ENCODE measurements at regions not wholly inside any gene's neighbourhood (a gene's known extent, or its start where the extent isn't known, plus 50 kb on each side); places are given as distances from the start of the nearest gene placed in this dataset.

DNA sequence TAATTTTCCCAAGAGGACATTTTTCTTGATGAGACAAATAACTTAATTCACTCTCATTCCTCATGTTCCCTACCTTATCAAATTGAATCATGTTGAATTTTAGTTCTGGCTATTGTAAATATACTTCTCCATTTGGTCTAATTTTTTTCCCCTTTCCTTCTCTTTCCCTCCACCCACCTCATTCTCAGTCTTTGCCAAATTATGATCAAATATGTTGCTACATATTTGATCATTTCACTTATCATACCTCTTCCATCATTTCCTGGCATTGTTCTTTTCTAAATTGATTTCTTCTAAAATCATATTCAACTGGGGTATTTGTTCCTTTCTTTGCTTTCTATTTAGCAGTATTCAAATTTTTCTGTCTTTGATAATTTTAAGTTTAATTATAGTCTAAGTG lies 52.3 kb downstream of the HDGFL1 start:
- Histone ChIP-seq H3K4me1 (ENCODE audit: insufficient read depth, low read length, poor library complexity, severe bottlenecking) (no peaks in the 10 kb centered on the region), H4K20me1 (ENCODE audit: insufficient read depth, low read length, poor library complexity, severe bottlenecking) (no peaks in the 10 kb centered on the region), H3K9ac (ENCODE audit: low read depth, low read length, poor library complexity, severe bottlenecking) (no peak overlapping the region), H3K9me3 (ENCODE audit: insufficient read depth, low read depth, low read length) (0 out of 2 replicates have a peak, but pooled peaks cover 3% of the 10 kb centered on the region), H3F3A (ENCODE audit: low read depth) (no peaks in the 10 kb centered on the region), H3K36me3 (ENCODE audit: insufficient read depth, low read length) (no peaks in the 10 kb centered on the region), H3K27me3 (ENCODE audit: insufficient read depth, low read length, poor library complexity, severe bottlenecking) (no peaks in the 10 kb centered on the region), H2AFZ (ENCODE audit: low read length) (no peak overlapping the region), H3K4me2 (ENCODE audit: low read depth, low read length, poor library complexity, severe bottlenecking) (no peak overlapping the region), H3K9me2 (replicated peaks; ENCODE audit: low read depth, low read length) (no peaks in the 10 kb centered on the region), H3K4me3 (ENCODE audit: low read length, poor library complexity, severe bottlenecking) (no peak overlapping the region), H3K79me2 (ENCODE audit: insufficient read depth, low read length) (no peaks in the 10 kb centered on the region)
- TF ChIP-seq EZH2phosphoT487 (IDR thresholded peaks at IDR 0.05; ENCODE audit: borderline replicate concordance) (no peak), CTCF (conservative IDR thresholded peaks at IDR 0.05; ENCODE audit: low read length) (no peak)

- H3K9me2 ChIP-seq (replicated peaks; ENCODE audit: low read depth, low read length), result no peaks in the 10 kb centered on the region
- H3K4me2 ChIP-seq (ENCODE audit: low read depth, low read length, poor library complexity, severe bottlenecking), result no peak overlapping the region
- H3K4me1 ChIP-seq (ENCODE audit: insufficient read depth, low read length, poor library complexity, severe bottlenecking), result no peaks in the 10 kb centered on the region
- H3K9me3 ChIP-seq (ENCODE audit: insufficient read depth, low read depth, low read length), result no peaks in the 10 kb centered on the region
- H3F3A ChIP-seq (ENCODE audit: low read depth), result no peaks in the 10 kb centered on the region
- no peaks in the 10 kb centered on the region for H4K20me1 ChIP-seq (ENCODE audit: insufficient read depth, low read length, poor library complexity, severe bottlenecking)
- TF ChIP-seq CTCF (conservative IDR thresholded peaks at IDR 0.05; ENCODE audit: low read length), result no peak
- TF ChIP-seq EZH2phosphoT487 (IDR thresholded peaks at IDR 0.05; ENCODE audit: borderline replicate concordance), result no peak
- no peaks in the 10 kb centered on the region for H3K36me3 ChIP-seq (ENCODE audit: insufficient read depth, low read length)
- H3K4me3 ChIP-seq (ENCODE audit: low read length, poor library complexity, severe bottlenecking), result no peak overlapping the region
- H3K27me3 ChIP-seq (ENCODE audit: insufficient read depth, low read length, poor library complexity, severe bottlenecking), result no peaks in the 10 kb centered on the region
- no peaks in the 10 kb centered on the region for H3K79me2 ChIP-seq (ENCODE audit: insufficient read depth, low read length)
- no peak overlapping the region for H3K9ac ChIP-seq (ENCODE audit: low read depth, low read length, poor library complexity, severe bottlenecking)
- peak overlapping the region; percentile 33 for H2AFZ ChIP-seq (ENCODE audit: low read length)
These were observed 53.0 kb downstream of the HDGFL1 start for GRCh38 chr6:22622351-22622750.

GRCh38 chr6:22622813-22623212 lies 53.4 kb downstream of the HDGFL1 start:
- Histone ChIP-seq H3K4me3 (ENCODE audit: low read length, poor library complexity, severe bottlenecking) (no peak overlapping the region), H3K9me3 (ENCODE audit: insufficient read depth, low read depth, low read length) (no peaks in the 10 kb centered on the region)

More at GRCh38 chr6:22622813-22623212, 53.4 kb downstream of the HDGFL1 start:
- Histone ChIP-seq H4K20me1 (ENCODE audit: insufficient read depth, low read length, poor library complexity, severe bottlenecking) (no peaks in the 10 kb centered on the region), H3K4me1 (ENCODE audit: insufficient read depth, low read length, poor library complexity, severe bottlenecking) (no peaks in the 10 kb centered on the region), H3K27me3 (ENCODE audit: insufficient read depth, low read length, poor library complexity, severe bottlenecking) (no peaks in the 10 kb centered on the region), H3K79me2 (ENCODE audit: insufficient read depth, low read length) (no peaks in the 10 kb centered on the region), H3F3A (ENCODE audit: low read depth) (no peaks in the 10 kb centered on the region), H3K9me2 (replicated peaks; ENCODE audit: low read depth, low read length) (no peaks in the 10 kb centered on the region), H3K9ac (ENCODE audit: low read depth, low read length, poor library complexity, severe bottlenecking) (no peak overlapping the region), H2AFZ (ENCODE audit: low read length) (peak overlapping the region; percentile 33; the same call in 1 of the 2 replicates), H3K4me2 (ENCODE audit: low read depth, low read length, poor library complexity, severe bottlenecking) (no peak overlapping the region), H3K36me3 (ENCODE audit: insufficient read depth, low read length) (no peaks in the 10 kb centered on the region)
- no peak for TF ChIP-seq CTCF (conservative IDR thresholded peaks at IDR 0.05; ENCODE audit: low read length)
- no peak for TF ChIP-seq EZH2phosphoT487 (IDR thresholded peaks at IDR 0.05; ENCODE audit: borderline replicate concordance)

Data from Loucy (cell line).